HG03196 (cell line): ENCODE measurements at regions not wholly inside any gene's neighbourhood (a gene's known extent, or its start where the extent isn't known, plus 50 kb on each side); places are given as distances from the start of the nearest gene placed in this dataset.

ENCODE experiments used
- ATAC-seq: cut with Tn5 transposase; IDR thresholded peaks from one replicate; pipeline ENCODE4 v1.9.1; 2021; ENCODE audit not compliant: unreplicated experiment

- ATAC-seq, result no peak
These were observed 84.0 kb upstream of the RFX8 start for GRCh38 chr2:101558740-101559525.

- no peak for ATAC-seq
These were observed 81.1 kb upstream of the RFX8 start for GRCh38 chr2:101556033-101556459.

DNA sequence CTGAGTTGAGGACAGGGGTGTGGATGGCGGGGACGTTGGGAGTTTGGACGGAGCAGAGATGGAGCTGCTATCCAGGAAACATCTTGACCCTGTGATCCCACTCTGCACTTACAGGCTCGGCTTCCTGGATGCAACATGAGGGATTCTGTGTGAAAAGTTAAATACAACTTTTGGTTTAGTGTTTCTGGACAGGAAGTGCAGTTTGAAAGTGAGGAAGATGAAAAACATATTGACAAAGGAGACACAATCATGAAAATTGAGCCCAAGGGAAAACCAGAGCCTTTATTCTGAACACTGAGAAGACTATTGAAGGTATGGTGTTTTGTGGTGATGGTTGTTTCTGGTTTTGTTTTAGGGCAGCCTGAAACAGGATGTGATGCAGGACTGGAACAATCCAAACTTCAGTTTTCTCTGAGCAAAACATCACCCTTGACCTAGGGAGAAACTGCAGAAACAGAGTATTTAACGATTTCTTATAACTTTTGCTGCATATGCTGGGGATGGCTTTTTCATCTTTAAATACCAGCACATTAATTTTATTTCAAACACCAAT is 76.5 kb upstream of the RFX8 start:
- ATAC-seq, result no peak

GRCh38 chr2:101550555-101550954 is 75.6 kb upstream of the RFX8 start:
- ATAC-seq, result no peak

DNA sequence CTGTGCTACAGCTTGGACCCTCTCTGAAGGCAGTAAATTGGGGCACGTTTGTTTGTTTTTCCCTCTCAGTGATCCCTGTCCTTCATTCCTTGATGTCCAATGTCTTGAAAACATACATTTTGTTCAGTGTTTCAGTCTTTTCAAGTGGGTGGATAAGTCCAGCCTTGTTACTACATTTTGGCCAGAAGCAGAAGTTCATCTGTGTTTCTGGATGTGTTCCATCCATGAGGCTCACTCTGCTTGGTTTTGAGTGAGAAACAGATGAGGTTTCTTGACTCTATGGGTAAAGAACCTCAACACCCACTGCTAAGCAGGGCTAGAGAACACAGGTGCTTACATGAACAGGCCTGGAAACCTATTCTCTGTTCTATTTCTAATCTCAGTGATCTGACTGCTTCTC is 74.5 kb upstream of the RFX8 start:
- no peak for ATAC-seq

GRCh38 chr2:101546376-101547058 is 71.6 kb upstream of the RFX8 start:
- ATAC-seq, result no peak

- no peak for ATAC-seq
These were observed 71.0 kb upstream of the RFX8 start for GRCh38 chr2:101545950-101546349.

DNA sequence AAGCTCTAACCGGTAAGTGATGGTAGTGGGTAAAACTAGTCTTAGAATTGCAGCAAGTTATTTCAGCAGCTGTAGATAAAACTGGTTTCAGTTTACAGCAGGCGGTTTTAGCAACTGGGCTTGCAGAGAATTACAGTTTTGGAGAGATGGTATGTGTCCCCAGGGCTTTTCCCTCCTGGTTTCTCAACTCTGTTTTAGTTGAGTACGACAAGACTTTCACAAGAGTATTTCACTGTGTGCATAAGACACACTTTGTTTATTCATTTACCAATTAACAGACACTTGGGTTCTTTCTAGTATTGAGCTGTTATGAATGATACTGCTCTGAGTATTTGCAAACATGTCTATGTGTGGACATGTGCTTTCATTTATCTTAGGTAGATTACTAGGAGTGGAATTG is 65.6 kb upstream of the RFX8 start:
- no peak for ATAC-seq

DNA sequence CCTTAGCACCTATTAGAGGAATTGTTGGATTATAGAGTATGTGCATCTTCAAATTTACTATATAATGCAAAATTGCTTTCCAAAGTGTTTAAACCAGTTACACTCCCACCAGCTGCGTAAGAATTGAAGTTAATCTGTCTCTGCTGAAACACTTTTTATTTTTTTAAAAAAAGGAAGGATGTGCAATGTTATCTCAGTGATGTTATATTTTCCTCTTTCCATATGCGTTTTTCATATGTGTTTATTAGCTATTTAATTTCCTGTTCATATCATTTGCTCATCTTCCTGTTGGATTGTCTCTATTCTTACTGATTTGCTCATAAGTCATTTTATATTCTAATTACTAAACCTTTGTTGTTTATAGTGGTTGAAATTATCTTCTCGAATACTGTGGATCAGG is 63.2 kb upstream of the RFX8 start:
- ATAC-seq, result no peak

GRCh38 chr2:101534149-101534611 is 59.3 kb upstream of the RFX8 start:
- no peak for ATAC-seq

DNA sequence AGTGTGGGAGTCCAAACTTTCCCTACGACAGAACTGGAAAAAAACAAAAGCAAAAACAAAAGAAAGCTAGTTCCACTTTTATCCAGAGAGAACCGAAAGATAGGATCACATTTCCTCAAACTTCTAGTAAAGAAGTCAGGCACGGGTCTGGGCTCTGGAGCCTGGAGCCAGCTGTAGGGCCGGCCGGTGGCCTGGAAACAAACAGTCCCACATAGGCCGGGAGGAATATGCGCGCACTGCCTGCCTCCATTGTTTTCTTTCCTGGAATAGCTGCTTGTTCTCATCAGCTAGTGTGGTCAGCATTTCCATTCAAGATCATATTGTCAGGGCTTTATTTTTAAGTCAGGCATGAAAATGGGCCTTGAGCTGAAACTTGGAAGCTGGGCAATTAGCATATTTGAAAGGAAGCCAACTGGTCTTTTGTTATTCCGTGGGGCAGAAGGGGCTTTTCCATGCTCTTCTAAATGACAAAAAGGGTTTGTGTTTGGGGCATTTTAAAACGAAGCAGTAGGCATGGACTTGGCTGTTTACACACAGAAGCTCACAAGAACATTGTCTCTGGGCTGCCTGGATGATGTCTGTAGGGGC is 58.7 kb upstream of the RFX8 start:
- no peak for ATAC-seq

DNA sequence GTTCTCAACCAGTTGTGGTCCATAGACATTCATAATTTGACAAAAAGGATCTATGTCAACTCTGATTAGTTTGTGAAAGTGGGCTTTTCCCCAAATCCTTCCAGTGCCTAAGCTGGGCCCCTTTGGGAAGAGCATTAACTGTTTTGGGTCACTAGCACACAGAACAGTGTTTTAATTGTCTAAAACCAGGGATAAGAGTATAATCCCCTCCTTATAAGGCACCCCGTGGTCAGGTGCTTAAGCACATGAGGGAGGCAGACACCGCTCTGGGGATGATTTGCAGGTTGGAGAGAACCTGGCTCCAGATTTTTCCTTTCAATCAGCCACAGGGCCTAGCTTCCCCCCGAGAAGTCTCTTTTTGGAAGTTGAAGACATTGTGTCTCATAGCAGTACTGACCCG is 53.6 kb upstream of the RFX8 start:
- ATAC-seq, result no peak

DNA sequence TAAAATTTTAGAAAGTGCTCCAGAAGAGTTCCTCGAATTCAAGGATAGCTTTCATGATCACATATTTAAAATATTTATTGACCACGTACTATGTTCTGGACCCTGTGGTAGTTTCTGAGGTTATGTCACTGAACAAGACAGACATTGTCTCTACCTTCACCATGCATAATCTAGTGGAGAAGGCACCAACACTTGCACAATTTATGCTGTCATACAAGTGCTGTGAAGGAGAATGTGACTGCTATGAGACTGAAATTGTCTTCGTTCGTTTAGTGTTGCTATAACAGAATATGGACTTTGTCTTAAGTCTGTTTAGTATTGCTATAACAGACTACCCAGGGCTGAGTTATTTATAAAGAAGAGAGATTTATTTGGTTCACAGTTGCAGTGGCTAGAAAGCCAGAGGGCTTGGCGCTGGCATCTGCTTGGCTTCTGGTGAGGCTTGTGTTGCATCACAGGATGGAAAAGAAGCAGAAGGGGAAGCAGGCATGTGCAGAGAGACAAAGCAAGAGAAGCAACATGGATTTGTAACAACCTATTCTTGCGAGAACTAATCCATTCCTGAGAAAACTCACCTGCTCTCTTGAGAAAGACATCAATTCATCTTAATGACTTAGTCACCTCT is 50.0 kb upstream of the RFX8 start:
- no peak for ATAC-seq
